GM23338 (cell line): ENCODE measurements at regions not wholly inside any gene's neighbourhood (a gene's known extent, or its start where the extent isn't known, plus 50 kb on each side); places are given as distances from the start of the nearest gene placed in this dataset.

ENCODE experiments used
- ATAC-seq: fragments of 200-7000 bp; cut with Tn5 transposase; 3 replicates; pipeline ENCODE4 v1.9.1; 2020
- DNase-seq: peaks from one replicate; pipeline ENCODE4 v3.0.0-alpha.2; 2015; ENCODE audit warnings: low spot score
- H2AFZ ChIP-seq: fragments of 200-600 bp; sonication (generic); 2 replicates; pipeline ENCODE4 v1.8.0; 2016; ENCODE audit warnings: antibody characterized with exemption, mild to moderate bottlenecking, moderate library complexity
- H3F3A ChIP-seq: fragments of 200-600 bp; sonication (generic); replicated peaks from 2 replicates; pipeline ENCODE4 v1.8.0; 2017; ENCODE audit warnings: antibody characterized with exemption, mixed run types, low read depth
- H3K27ac ChIP-seq: fragments of 200-600 bp; sonication (generic); 2 replicates; pipeline ENCODE4 v1.6.1; 2016; ENCODE audit warnings: low read depth
- H3K27me3 ChIP-seq: fragments of 200-600 bp; sonication (generic); 2 replicates; pipeline ENCODE4 v1.8.0; 2016; ENCODE audit warnings: mild to moderate bottlenecking, mixed run types, moderate library complexity; ENCODE audit not compliant: insufficient read depth
- H3K36me3 ChIP-seq: fragments of 200-600 bp; sonication (generic); 2 replicates; pipeline ENCODE4 v1.8.0; 2016; ENCODE audit warnings: mild to moderate bottlenecking; ENCODE audit not compliant: insufficient read depth
- H3K4me1 ChIP-seq: fragments of 200-600 bp; sonication (generic); 2 replicates; pipeline ENCODE4 v1.8.0; 2016; ENCODE audit warnings: mild to moderate bottlenecking, moderate library complexity; ENCODE audit not compliant: insufficient read depth
- H3K4me2 ChIP-seq: fragments of 200-600 bp; sonication (generic); 2 replicates; pipeline ENCODE4 v1.7.1; 2017; ENCODE audit warnings: mixed run types
- H3K4me3 ChIP-seq: fragments of 200-600 bp; sonication (generic); 2 replicates; pipeline ENCODE4 v1.6.1; 2016; ENCODE audit warnings: mixed run types
- H3K79me2 ChIP-seq: fragments of 200-600 bp; sonication (generic); replicated peaks from 2 replicates; pipeline ENCODE4 v1.8.0; 2017; ENCODE audit warnings: mild to moderate bottlenecking; ENCODE audit not compliant: insufficient read depth
- H3K9me2 ChIP-seq: fragments of 200-600 bp; sonication (generic); 2 replicates; pipeline ENCODE4 v1.8.0; 2017; ENCODE audit not compliant: insufficient read depth
- H4K20me1 ChIP-seq: fragments of 200-600 bp; sonication (generic); replicated peaks from 2 replicates; pipeline ENCODE4 v1.8.0; 2017; ENCODE audit warnings: mild to moderate bottlenecking; ENCODE audit not compliant: insufficient read depth
- H3K27ac Mint-ChIP-seq: 2 replicates; pipeline ENCODE4 v1.8.0; 2020; ENCODE audit warnings: inconsistent platforms, mild to moderate bottlenecking, moderate library complexity, mixed read lengths
- H3K27me3 Mint-ChIP-seq: 3 replicates; pipeline ENCODE4 v1.8.0; 2022; ENCODE audit warnings: low read depth, mild to moderate bottlenecking, moderate library complexity, mixed read lengths, inconsistent platforms; ENCODE audit not compliant: insufficient read depth, poor library complexity
- H3K36me3 Mint-ChIP-seq: 3 replicates; pipeline ENCODE4 v1.8.0; 2021; ENCODE audit warnings: low read depth, mild to moderate bottlenecking, inconsistent platforms, moderate library complexity, mixed read lengths
- H3K4me1 Mint-ChIP-seq: 3 replicates; pipeline ENCODE4 v1.8.0; 2020; ENCODE audit warnings: mild to moderate bottlenecking, inconsistent platforms, mixed read lengths
- H3K4me3 Mint-ChIP-seq: 3 replicates; pipeline ENCODE4 v1.8.0; 2021; ENCODE audit warnings: moderate library complexity, mild to moderate bottlenecking, inconsistent platforms, mixed read lengths
- H3K9me3 Mint-ChIP-seq: 3 replicates; pipeline ENCODE4 v1.8.0; 2020; ENCODE audit warnings: moderate library complexity, mild to moderate bottlenecking, inconsistent platforms, mixed read lengths
- CREB1 ChIP-seq: fragments of 250-450 bp; sonication (Bioruptor Pico); IDR thresholded peaks from 2 replicates; pipeline ENCODE4 v1.5.0; 2020; ENCODE audit warnings: low read depth, mild to moderate bottlenecking, moderate library complexity
- EZH2 ChIP-seq: fragments of 200-600 bp; sonication (generic); IDR thresholded peaks from one replicate; pipeline ENCODE4 v1.8.0; 2017; ENCODE audit warnings: antibody characterized with exemption, mild to moderate bottlenecking, low read depth; ENCODE audit not compliant: unreplicated experiment
- EZH2phosphoT487 ChIP-seq: fragments of 200-600 bp; sonication (generic); IDR thresholded peaks from one replicate; pipeline ENCODE4 v1.8.1; 2018; ENCODE audit warnings: antibody characterized with exemption; ENCODE audit not compliant: unreplicated experiment
- JUNB ChIP-seq: IDR thresholded peaks from one replicate; pipeline ENCODE4 v1.6.1; 2016; ENCODE audit warnings: antibody characterized with exemption; ENCODE audit not compliant: unreplicated experiment
- NANOG ChIP-seq: IDR thresholded peaks from 2 replicates; pipeline ENCODE4 v1.6.1; 2016; ENCODE audit warnings: antibody characterized with exemption, borderline replicate concordance
- POLR2AphosphoS5 ChIP-seq: IDR thresholded peaks from 2 replicates; pipeline ENCODE4 v1.6.1; 2016; ENCODE audit warnings: antibody characterized with exemption, low read depth
- STAT1 ChIP-seq: IDR thresholded peaks from one replicate; pipeline ENCODE4 v1.6.1; 2016; ENCODE audit warnings: antibody characterized with exemption; ENCODE audit not compliant: unreplicated experiment
- ZNF114 ChIP-seq: fragments of 250-450 bp; sonication (Bioruptor Pico); IDR thresholded peaks from 2 replicates; pipeline ENCODE4 v1.5.0; 2020; ENCODE audit warnings: mild to moderate bottlenecking, moderate library complexity
- ZNF331 ChIP-seq: fragments of 250-450 bp; sonication (Bioruptor Pico); IDR thresholded peaks from 2 replicates; pipeline ENCODE4 v1.5.0; 2020; ENCODE audit warnings: low read depth, mild to moderate bottlenecking, moderate library complexity
- TF ChIP-seq, protein P1 (sequence below): IDR thresholded peaks from one replicate; pipeline ENCODE4 v1.6.1; 2018; ENCODE audit warnings: antibody characterized with exemption; ENCODE audit not compliant: unreplicated experiment
- TF ChIP-seq, protein P2 (sequence below): fragments of 250-450 bp; sonication (Bioruptor Pico); IDR thresholded peaks from 2 replicates; pipeline ENCODE4 v1.5.0; 2020; ENCODE audit warnings: mild to moderate bottlenecking, moderate library complexity
- TF ChIP-seq, protein P3 (sequence below), 2 experiments: fragments of 200-600 bp in 1 of 2; sonication (generic) in 1 of 2; conservative IDR thresholded peaks; 2 replicates each; pipeline versions ENCODE4 v1.5.1 to v1.6.1; 2016 to 2017; ENCODE audit warnings: antibody characterized with exemption in 2 of 2, low read depth in 2 of 2, mild to moderate bottlenecking in 2 of 2, moderate library complexity in 1 of 2
- TF ChIP-seq, protein P4 (sequence below): IDR thresholded peaks from 2 replicates; pipeline ENCODE4 v1.6.1; 2016; ENCODE audit warnings: antibody characterized with exemption

DNA sequence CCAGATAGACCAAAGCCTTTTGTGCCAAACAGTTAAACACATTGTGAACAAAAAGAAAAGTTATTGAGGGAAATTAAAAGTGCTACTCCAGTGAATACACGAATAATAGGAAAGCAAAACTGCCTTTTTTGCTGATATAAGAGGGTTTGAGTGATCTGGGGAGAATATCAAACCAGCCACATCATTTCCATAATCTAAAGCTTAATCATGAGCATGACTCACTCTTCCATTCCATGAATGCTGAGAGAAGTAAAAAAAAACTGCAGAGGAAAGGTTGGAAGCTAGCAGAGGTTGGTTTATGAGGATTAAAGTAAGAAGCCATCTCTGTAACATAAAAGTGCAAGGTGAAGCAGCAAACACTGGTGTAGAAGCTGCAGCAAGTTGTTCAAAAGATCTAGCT lies 350.6 kb upstream of the NCAM2 start:
- Histone ChIP-seq H3K27me3 (no peaks in the 10 kb centered on the region), H3K9me2 (0 out of 2 replicates have a peak, but pooled peaks cover 3% of the 10 kb centered on the region), H2AFZ (no peak overlapping the region), H3K36me3 (no peaks in the 10 kb centered on the region; the same call in none of the 2 replicates), H3F3A (no peaks in the 10 kb centered on the region), H3K4me1 (no peaks in the 10 kb centered on the region), H3K4me2 (no peak overlapping the region), H3K27ac (no peak overlapping the region), H4K20me1 (no peaks in the 10 kb centered on the region), H3K79me2 (no peaks in the 10 kb centered on the region), H3K4me3 (no peak overlapping the region)
- TF ChIP-seq EZH2 = no peak
- TF ChIP-seq CREB1 = no peak
- TF ChIP-seq POLR2AphosphoS5 = no peak
- TF ChIP-seq, protein P1, sequence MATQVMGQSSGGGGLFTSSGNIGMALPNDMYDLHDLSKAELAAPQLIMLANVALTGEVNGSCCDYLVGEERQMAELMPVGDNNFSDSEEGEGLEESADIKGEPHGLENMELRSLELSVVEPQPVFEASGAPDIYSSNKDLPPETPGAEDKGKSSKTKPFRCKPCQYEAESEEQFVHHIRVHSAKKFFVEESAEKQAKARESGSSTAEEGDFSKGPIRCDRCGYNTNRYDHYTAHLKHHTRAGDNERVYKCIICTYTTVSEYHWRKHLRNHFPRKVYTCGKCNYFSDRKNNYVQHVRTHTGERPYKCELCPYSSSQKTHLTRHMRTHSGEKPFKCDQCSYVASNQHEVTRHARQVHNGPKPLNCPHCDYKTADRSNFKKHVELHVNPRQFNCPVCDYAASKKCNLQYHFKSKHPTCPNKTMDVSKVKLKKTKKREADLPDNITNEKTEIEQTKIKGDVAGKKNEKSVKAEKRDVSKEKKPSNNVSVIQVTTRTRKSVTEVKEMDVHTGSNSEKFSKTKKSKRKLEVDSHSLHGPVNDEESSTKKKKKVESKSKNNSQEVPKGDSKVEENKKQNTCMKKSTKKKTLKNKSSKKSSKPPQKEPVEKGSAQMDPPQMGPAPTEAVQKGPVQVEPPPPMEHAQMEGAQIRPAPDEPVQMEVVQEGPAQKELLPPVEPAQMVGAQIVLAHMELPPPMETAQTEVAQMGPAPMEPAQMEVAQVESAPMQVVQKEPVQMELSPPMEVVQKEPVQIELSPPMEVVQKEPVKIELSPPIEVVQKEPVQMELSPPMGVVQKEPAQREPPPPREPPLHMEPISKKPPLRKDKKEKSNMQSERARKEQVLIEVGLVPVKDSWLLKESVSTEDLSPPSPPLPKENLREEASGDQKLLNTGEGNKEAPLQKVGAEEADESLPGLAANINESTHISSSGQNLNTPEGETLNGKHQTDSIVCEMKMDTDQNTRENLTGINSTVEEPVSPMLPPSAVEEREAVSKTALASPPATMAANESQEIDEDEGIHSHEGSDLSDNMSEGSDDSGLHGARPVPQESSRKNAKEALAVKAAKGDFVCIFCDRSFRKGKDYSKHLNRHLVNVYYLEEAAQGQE = no peak
- TF ChIP-seq, protein P2, sequence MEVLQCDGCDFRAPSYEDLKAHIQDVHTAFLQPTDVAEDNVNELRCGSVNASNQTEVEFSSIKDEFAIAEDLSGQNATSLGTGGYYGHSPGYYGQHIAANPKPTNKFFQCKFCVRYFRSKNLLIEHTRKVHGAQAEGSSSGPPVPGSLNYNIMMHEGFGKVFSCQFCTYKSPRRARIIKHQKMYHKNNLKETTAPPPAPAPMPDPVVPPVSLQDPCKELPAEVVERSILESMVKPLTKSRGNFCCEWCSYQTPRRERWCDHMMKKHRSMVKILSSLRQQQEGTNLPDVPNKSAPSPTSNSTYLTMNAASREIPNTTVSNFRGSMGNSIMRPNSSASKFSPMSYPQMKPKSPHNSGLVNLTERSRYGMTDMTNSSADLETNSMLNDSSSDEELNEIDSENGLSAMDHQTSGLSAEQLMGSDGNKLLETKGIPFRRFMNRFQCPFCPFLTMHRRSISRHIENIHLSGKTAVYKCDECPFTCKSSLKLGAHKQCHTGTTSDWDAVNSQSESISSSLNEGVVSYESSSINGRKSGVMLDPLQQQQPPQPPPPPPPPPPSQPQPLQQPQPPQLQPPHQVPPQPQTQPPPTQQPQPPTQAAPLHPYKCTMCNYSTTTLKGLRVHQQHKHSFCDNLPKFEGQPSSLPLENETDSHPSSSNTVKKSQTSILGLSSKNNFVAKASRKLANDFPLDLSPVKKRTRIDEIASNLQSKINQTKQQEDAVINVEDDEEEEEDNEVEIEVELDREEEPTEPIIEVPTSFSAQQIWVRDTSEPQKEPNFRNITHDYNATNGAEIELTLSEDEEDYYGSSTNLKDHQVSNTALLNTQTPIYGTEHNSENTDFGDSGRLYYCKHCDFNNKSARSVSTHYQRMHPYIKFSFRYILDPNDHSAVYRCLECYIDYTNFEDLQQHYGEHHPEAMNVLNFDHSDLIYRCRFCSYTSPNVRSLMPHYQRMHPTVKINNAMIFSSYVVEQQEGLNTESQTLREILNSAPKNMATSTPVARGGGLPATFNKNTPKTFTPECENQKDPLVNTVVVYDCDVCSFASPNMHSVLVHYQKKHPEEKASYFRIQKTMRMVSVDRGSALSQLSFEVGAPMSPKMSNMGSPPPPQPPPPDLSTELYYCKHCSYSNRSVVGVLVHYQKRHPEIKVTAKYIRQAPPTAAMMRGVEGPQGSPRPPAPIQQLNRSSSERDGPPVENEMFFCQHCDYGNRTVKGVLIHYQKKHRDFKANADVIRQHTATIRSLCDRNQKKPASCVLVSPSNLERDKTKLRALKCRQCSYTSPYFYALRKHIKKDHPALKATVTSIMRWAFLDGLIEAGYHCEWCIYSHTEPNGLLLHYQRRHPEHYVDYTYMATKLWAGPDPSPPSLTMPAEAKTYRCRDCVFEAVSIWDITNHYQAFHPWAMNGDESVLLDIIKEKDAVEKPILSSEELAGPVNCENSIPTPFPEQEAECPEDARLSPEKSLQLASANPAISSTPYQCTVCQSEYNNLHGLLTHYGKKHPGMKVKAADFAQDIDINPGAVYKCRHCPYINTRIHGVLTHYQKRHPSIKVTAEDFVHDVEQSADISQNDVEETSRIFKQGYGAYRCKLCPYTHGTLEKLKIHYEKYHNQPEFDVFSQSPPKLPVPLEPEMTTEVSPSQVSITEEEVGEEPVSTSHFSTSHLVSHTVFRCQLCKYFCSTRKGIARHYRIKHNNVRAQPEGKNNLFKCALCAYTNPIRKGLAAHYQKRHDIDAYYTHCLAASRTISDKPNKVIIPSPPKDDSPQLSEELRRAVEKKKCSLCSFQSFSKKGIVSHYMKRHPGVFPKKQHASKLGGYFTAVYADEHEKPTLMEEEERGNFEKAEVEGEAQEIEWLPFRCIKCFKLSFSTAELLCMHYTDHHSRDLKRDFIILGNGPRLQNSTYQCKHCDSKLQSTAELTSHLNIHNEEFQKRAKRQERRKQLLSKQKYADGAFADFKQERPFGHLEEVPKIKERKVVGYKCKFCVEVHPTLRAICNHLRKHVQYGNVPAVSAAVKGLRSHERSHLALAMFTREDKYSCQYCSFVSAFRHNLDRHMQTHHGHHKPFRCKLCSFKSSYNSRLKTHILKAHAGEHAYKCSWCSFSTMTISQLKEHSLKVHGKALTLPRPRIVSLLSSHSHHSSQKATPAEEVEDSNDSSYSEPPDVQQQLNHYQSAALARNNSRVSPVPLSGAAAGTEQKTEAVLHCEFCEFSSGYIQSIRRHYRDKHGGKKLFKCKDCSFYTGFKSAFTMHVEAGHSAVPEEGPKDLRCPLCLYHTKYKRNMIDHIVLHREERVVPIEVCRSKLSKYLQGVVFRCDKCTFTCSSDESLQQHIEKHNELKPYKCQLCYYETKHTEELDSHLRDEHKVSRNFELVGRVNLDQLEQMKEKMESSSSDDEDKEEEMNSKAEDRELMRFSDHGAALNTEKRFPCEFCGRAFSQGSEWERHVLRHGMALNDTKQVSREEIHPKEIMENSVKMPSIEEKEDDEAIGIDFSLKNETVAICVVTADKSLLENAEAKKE (CRISPR knock-in tag) = no peak
- TF ChIP-seq JUNB = no peak
- TF ChIP-seq NANOG = no peak
- no peak for TF ChIP-seq ZNF114 (CRISPR knock-in tag)
- no peak for TF ChIP-seq EZH2phosphoT487
- TF ChIP-seq ZNF331 (CRISPR knock-in tag) = no peak
- TF ChIP-seq, protein P3, sequence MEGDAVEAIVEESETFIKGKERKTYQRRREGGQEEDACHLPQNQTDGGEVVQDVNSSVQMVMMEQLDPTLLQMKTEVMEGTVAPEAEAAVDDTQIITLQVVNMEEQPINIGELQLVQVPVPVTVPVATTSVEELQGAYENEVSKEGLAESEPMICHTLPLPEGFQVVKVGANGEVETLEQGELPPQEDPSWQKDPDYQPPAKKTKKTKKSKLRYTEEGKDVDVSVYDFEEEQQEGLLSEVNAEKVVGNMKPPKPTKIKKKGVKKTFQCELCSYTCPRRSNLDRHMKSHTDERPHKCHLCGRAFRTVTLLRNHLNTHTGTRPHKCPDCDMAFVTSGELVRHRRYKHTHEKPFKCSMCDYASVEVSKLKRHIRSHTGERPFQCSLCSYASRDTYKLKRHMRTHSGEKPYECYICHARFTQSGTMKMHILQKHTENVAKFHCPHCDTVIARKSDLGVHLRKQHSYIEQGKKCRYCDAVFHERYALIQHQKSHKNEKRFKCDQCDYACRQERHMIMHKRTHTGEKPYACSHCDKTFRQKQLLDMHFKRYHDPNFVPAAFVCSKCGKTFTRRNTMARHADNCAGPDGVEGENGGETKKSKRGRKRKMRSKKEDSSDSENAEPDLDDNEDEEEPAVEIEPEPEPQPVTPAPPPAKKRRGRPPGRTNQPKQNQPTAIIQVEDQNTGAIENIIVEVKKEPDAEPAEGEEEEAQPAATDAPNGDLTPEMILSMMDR (conservative IDR thresholded peaks at IDR 0.05; ENCODE audit: low read depth in 2 of 2) = no peak
- TF ChIP-seq, protein P4, sequence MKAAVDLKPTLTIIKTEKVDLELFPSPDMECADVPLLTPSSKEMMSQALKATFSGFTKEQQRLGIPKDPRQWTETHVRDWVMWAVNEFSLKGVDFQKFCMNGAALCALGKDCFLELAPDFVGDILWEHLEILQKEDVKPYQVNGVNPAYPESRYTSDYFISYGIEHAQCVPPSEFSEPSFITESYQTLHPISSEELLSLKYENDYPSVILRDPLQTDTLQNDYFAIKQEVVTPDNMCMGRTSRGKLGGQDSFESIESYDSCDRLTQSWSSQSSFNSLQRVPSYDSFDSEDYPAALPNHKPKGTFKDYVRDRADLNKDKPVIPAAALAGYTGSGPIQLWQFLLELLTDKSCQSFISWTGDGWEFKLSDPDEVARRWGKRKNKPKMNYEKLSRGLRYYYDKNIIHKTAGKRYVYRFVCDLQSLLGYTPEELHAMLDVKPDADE = no peak
- no peak for TF ChIP-seq STAT1
- no peaks in the 10 kb centered on the region for H3K27me3 Mint-ChIP-seq
- no peaks in the 10 kb centered on the region for H3K4me1 Mint-ChIP-seq
- H3K9me3 Mint-ChIP-seq = peaks cover 25% of the 10 kb centered on the region
- ATAC-seq = no peak
- peaks cover 13% of the 10 kb centered on the region for H3K36me3 Mint-ChIP-seq
- H3K27ac Mint-ChIP-seq = no peak overlapping the region
- no peak for DNase-seq
- no peak overlapping the region for H3K4me3 Mint-ChIP-seq
